NT2/D1 (cell line): ENCODE measurements at regions not wholly inside any gene's neighbourhood (a gene's known extent, or its start where the extent isn't known, plus 50 kb on each side); places are given as distances from the start of the nearest gene placed in this dataset.
"Not testable (repeated sequence)": the region's sequence is repeated elsewhere in the genome, so short reads cannot be mapped to it uniquely, and the experiment has no call there.

Experiments used
- DNase-seq: peaks from one replicate; pipeline ENCODE4 v3.0.0-alpha.2; 2011; ENCODE audit warnings: low read depth, low spot score
- H3K27me3 ChIP-seq: 2 replicates; pipeline ENCODE4 v1.6.0; 2011; ENCODE audit warnings: mild to moderate bottlenecking; ENCODE audit not compliant: insufficient read length, insufficient read depth
- H3K36me3 ChIP-seq: 2 replicates; pipeline ENCODE4 v1.6.1; 2011; ENCODE audit warnings: mild to moderate bottlenecking, low read length, mixed read lengths; ENCODE audit not compliant: insufficient read depth, insufficient read length
- H3K4me1 ChIP-seq: 2 replicates; pipeline ENCODE4 v1.5.1; 2011; ENCODE audit not compliant: insufficient read depth, insufficient read length
- H3K4me3 ChIP-seq: 2 replicates; pipeline ENCODE4 v1.5.1; 2011; ENCODE audit warnings: low read depth; ENCODE audit not compliant: insufficient read length
- H3K9ac ChIP-seq: 2 replicates; pipeline ENCODE4 v1.6.0; 2011; ENCODE audit warnings: low read depth; ENCODE audit not compliant: insufficient read length
- H3K9me3 ChIP-seq: 2 replicates; pipeline ENCODE4 v1.5.1; 2011; ENCODE audit warnings: mild to moderate bottlenecking, low read length; ENCODE audit not compliant: insufficient read depth
- SUZ12 ChIP-seq: IDR thresholded peaks from 2 replicates; pipeline ENCODE4 v1.6.1; 2011; ENCODE audit not compliant: insufficient read length, insufficient read depth; ENCODE audit errors: extremely low read depth
- YY1 ChIP-seq: IDR thresholded peaks from 2 replicates; pipeline ENCODE4 v1.6.1; 2011; ENCODE audit not compliant: insufficient read length, insufficient read depth
- ZNF274 ChIP-seq: IDR thresholded peaks from 2 replicates; pipeline ENCODE4 v1.6.1; 2011; ENCODE audit warnings: mild to moderate bottlenecking, low read depth, low read length

GRCh38 chr1:99553301-99553700 lies 92.6 kb upstream of the PALMD start:
- H3K9ac ChIP-seq, result no peak overlapping the region
- no peaks in the 10 kb centered on the region for H3K27me3 ChIP-seq
- H3K4me3 ChIP-seq, result no peak overlapping the region
- no peaks in the 10 kb centered on the region for H3K36me3 ChIP-seq
- DNase-seq, result no peak
- no peak for TF ChIP-seq SUZ12
- no peak for TF ChIP-seq ZNF274
- TF ChIP-seq YY1, result no peak
- no peaks in the 10 kb centered on the region for H3K9me3 ChIP-seq
- H3K4me1 ChIP-seq, result no peaks in the 10 kb centered on the region

DNA sequence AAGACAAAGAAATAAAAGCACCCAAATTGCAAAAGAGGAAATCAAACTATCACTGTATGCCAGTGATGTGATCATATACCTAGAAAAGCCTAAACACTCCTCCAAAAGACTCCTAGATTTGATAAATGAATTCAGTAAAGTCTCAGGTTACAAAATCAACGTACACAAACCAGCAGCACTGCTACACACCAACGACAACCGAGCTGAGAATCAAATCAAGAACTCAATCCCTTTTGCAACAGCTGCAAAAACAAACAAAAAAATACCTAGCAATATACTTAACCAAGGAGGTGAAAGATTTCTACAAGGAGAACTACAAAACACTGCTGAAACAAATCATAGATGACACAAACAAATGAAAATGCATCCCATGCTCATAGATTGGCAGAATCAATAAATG lies 92.1 kb upstream of the PALMD start:
- not testable (repeated sequence) for H3K4me3 ChIP-seq, DNase-seq, H3K9me3 ChIP-seq, H3K36me3 ChIP-seq, H3K27me3 ChIP-seq, H3K9ac ChIP-seq, H3K4me1 ChIP-seq

DNA sequence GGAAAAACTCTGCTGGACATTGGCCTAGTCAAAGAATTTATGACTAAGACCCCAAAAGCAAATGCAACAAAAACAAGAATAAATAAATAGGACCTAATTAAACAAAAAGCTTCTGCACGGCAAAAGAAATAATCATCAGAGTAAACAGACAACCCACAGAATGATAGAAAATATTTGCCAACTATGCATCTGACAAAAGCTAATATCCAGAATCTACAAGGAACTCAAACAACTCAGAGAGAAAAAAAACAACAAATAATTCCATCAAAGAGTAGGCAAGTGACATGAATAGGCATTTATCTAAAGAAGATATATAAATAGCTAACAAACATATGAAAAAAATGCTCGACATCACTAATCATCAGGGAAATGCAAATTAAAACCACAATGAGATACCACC lies 91.2 kb upstream of the PALMD start:
- Histone ChIP-seq H3K36me3 (no peaks in the 10 kb centered on the region), H3K9me3 (no peaks in the 10 kb centered on the region), H3K27me3 (no peaks in the 10 kb centered on the region), H3K4me1 (no peaks in the 10 kb centered on the region), H3K9ac (no peak overlapping the region), H3K4me3 (no peak overlapping the region)
- DNase-seq, result no peak
- no peak for TF ChIP-seq YY1

GRCh38 chr1:99557546-99558202 lies 88.2 kb upstream of the PALMD start:
- no peak for DNase-seq
- no peak overlapping the region for H3K9ac ChIP-seq
- no peaks in the 10 kb centered on the region for H3K27me3 ChIP-seq
- H3K4me1 ChIP-seq, result no peaks in the 10 kb centered on the region
- no peak overlapping the region for H3K4me3 ChIP-seq
- no peaks in the 10 kb centered on the region for H3K36me3 ChIP-seq
- TF ChIP-seq SUZ12 (no peak), ZNF274 (no peak), YY1 (no peak)
- H3K9me3 ChIP-seq, result no peaks in the 10 kb centered on the region

DNA sequence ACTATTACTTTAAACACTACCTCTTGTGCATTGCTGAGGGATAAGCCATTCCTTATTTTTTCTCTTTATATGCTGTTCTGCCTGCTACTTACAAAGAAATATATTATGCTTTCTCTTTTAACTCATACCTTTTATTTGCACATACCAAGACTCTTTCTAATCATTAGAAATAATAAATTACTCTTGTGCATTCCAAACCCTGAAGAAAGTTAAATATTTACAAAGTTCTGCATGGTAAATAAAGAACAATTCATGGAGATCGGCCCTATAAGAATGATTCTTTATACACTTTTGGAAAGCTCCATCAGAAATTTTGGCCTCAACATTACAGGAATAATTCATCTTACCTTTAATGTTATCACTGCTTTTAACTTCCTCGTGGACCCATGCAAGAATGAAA lies 86.7 kb upstream of the PALMD start:
- TF ChIP-seq YY1 (no peak), SUZ12 (no peak), ZNF274 (no peak)
- no peak overlapping the region for H3K9ac ChIP-seq
- H3K9me3 ChIP-seq, result no peaks in the 10 kb centered on the region
- H3K4me1 ChIP-seq, result no peaks in the 10 kb centered on the region
- H3K4me3 ChIP-seq, result no peak overlapping the region
- H3K36me3 ChIP-seq, result no peaks in the 10 kb centered on the region
- DNase-seq, result no peak
- H3K27me3 ChIP-seq, result no peaks in the 10 kb centered on the region

GRCh38 chr1:99560207-99561040 lies 85.5 kb upstream of the PALMD start:
- Histone ChIP-seq H3K4me1 (no peaks in the 10 kb centered on the region), H3K9me3 (no peaks in the 10 kb centered on the region), H3K36me3 (no peaks in the 10 kb centered on the region), H3K9ac (no peak overlapping the region), H3K4me3 (no peak overlapping the region), H3K27me3 (no peaks in the 10 kb centered on the region)
- no peak for DNase-seq
- TF ChIP-seq SUZ12, result no peak
- TF ChIP-seq YY1, result no peak
- no peak for TF ChIP-seq ZNF274

DNA sequence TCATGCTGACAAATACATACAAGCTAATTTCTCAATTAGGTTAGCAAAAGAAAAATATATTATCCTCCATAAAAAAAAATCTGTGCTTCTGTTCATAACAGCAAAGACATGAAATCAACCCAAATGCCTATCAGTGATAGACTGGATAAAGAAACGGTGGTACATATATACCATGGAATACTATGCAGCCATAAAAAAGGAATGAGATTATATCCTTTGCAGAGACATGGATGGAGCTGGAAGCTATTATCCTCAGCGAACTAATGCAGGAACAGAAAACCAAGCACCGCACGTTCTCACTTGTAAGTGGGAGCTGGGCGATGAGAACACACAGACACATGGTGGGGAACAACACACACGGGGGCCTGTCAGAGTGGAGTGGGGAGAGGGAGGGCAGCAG lies 84.0 kb upstream of the PALMD start:
- H3K9me3 ChIP-seq, result no peaks in the 10 kb centered on the region
- TF ChIP-seq ZNF274 (no peak), YY1 (no peak), SUZ12 (no peak)
- H3K4me3 ChIP-seq, result no peak overlapping the region
- no peaks in the 10 kb centered on the region for H3K27me3 ChIP-seq
- H3K36me3 ChIP-seq, result no peaks in the 10 kb centered on the region
- no peak for DNase-seq
- H3K4me1 ChIP-seq, result no peaks in the 10 kb centered on the region
- no peak overlapping the region for H3K9ac ChIP-seq
